ENCODE measurements at regions not wholly inside any gene's neighbourhood (a gene's known extent, or its start where the extent isn't known, plus 50 kb on each side); places are given as distances from the start of the nearest gene placed in this dataset.
"Not testable (repeated sequence)": the region's sequence is repeated elsewhere in the genome, so short reads cannot be mapped to it uniquely, and the experiment has no call there.

- TF ChIP-seq CTCF (IDR thresholded peaks at IDR 0.05 in 8 of 11, conservative IDR thresholded peaks at IDR 0.05 in 3 of 11); POLR2A (IDR thresholded peaks at IDR 0.05): not testable (repeated sequence)
Observed at GRCh38 chr9:97232060-97233008, 75.1 kb upstream of the CCDC180 start.
